Activated T-helper 1 cell treated with anti-CD3 and anti-CD28 coated beads, Interleukin-12 subunit alpha, Interleukin-12 subunit beta, Interleukin-2, Interleukin-4 antibody, amounts not matched to agents 30 ng/mL and 10 ng/mL and 1 ng/mL, durations not matched to agents 14 hours and 24 hours and 36 hours (primary cell): ENCODE measurements at regions not wholly inside any gene's neighbourhood (a gene's known extent, or its start where the extent isn't known, plus 50 kb on each side); places are given as distances from the start of the nearest gene placed in this dataset.

Experiments used
- DNase-seq: peaks from one replicate; pipeline ENCODE4 v3.0.0; 2021; ENCODE audit warnings: low spot score
- H3K27ac Mint-ChIP-seq: one replicate; pipeline ENCODE4 v1.8.0; 2021; ENCODE audit warnings: mild to moderate bottlenecking, mixed read lengths
- H3K27me3 Mint-ChIP-seq: one replicate; pipeline ENCODE4 v1.8.0; 2022; ENCODE audit warnings: mild to moderate bottlenecking, moderate library complexity, mixed read lengths; ENCODE audit not compliant: insufficient read depth
- H3K36me3 Mint-ChIP-seq: one replicate; pipeline ENCODE4 v1.8.0; 2021; ENCODE audit warnings: low read depth, mixed read lengths
- H3K4me1 Mint-ChIP-seq: one replicate; pipeline ENCODE4 v1.8.0; 2021; ENCODE audit warnings: low read depth, mixed read lengths
- H3K4me3 Mint-ChIP-seq: one replicate; pipeline ENCODE4 v1.8.0; 2021; ENCODE audit warnings: mild to moderate bottlenecking, moderate library complexity, mixed read lengths
- H3K9me3 Mint-ChIP-seq: one replicate; pipeline ENCODE4 v1.8.0; 2021; ENCODE audit warnings: mixed read lengths
- intact Hi-C: fragments of 100-400 bp; cut with micrococcal nuclease; formaldehyde crosslinking; loops from one replicate; pipeline ENCODE4 v1.15.1; 2024

GRCh38 chr2:45276914-45277313 is 267.7 kb upstream of the SIX2 start:
- no peak for DNase-seq
- intact Hi-C loops = no loop called here
- H3K9me3 Mint-ChIP-seq = no peaks in the 10 kb centered on the region
- H3K36me3 Mint-ChIP-seq = no peaks in the 10 kb centered on the region
- H3K4me3 Mint-ChIP-seq = no peak overlapping the region
- no peak overlapping the region for H3K27ac Mint-ChIP-seq
- H3K4me1 Mint-ChIP-seq = peaks cover 4% of the 10 kb centered on the region
- peaks cover 13% of the 10 kb centered on the region for H3K27me3 Mint-ChIP-seq

GRCh38 chr2:45275806-45276205 is 266.6 kb upstream of the SIX2 start:
- DNase-seq = no peak
- H3K36me3 Mint-ChIP-seq = no peaks in the 10 kb centered on the region
- H3K9me3 Mint-ChIP-seq = no peaks in the 10 kb centered on the region
- peaks cover 4% of the 10 kb centered on the region for H3K4me1 Mint-ChIP-seq
- H3K27me3 Mint-ChIP-seq = peaks cover 14% of the 10 kb centered on the region
- H3K27ac Mint-ChIP-seq = no peak overlapping the region
- intact Hi-C loops = no loop called here
- H3K4me3 Mint-ChIP-seq = no peak overlapping the region

- peaks cover 17% of the 10 kb centered on the region for H3K27me3 Mint-ChIP-seq
- H3K27ac Mint-ChIP-seq = no peak overlapping the region
- H3K4me3 Mint-ChIP-seq = no peak overlapping the region
- H3K4me1 Mint-ChIP-seq = peaks cover 4% of the 10 kb centered on the region
- intact Hi-C loops = no loop called here
- no peaks in the 10 kb centered on the region for H3K9me3 Mint-ChIP-seq
- H3K36me3 Mint-ChIP-seq = no peaks in the 10 kb centered on the region
- no peak for DNase-seq
These were observed 266.1 kb upstream of the SIX2 start for GRCh38 chr2:45275242-45275805.

GRCh38 chr2:45274250-45274926 is 265.1 kb upstream of the SIX2 start:
- DNase-seq = no peak
- Mint-ChIP-seq H3K27ac (no peak overlapping the region), H3K27me3 (peaks cover 20% of the 10 kb centered on the region), H3K4me1 (peaks cover 4% of the 10 kb centered on the region), H3K4me3 (no peak overlapping the region), H3K36me3 (no peaks in the 10 kb centered on the region), H3K9me3 (no peaks in the 10 kb centered on the region)
- intact Hi-C loops = no loop called here

GRCh38 chr2:45273412-45274249 is 264.4 kb upstream of the SIX2 start:
- H3K4me3 Mint-ChIP-seq = no peak overlapping the region
- no peak overlapping the region for H3K27ac Mint-ChIP-seq
- DNase-seq = no peak
- H3K4me1 Mint-ChIP-seq = peaks cover 4% of the 10 kb centered on the region
- intact Hi-C loops = no loop called here
- peaks cover 15% of the 10 kb centered on the region for H3K27me3 Mint-ChIP-seq
- no peaks in the 10 kb centered on the region for H3K36me3 Mint-ChIP-seq
- H3K9me3 Mint-ChIP-seq = no peaks in the 10 kb centered on the region

- peaks cover 12% of the 10 kb centered on the region for H3K27me3 Mint-ChIP-seq
- H3K4me1 Mint-ChIP-seq = peaks cover 4% of the 10 kb centered on the region
- H3K27ac Mint-ChIP-seq = no peak overlapping the region
- intact Hi-C loops = no loop called here
- DNase-seq = no peak
- no peak overlapping the region for H3K4me3 Mint-ChIP-seq
- H3K9me3 Mint-ChIP-seq = no peaks in the 10 kb centered on the region
- H3K36me3 Mint-ChIP-seq = no peaks in the 10 kb centered on the region
These were observed 263.5 kb upstream of the SIX2 start for GRCh38 chr2:45272549-45273265.

- intact Hi-C loops = no loop called here
- Mint-ChIP-seq H3K9me3 (no peaks in the 10 kb centered on the region), H3K4me3 (no peak overlapping the region), H3K27me3 (peaks cover 9% of the 10 kb centered on the region), H3K27ac (no peak overlapping the region), H3K36me3 (no peaks in the 10 kb centered on the region), H3K4me1 (peaks cover 4% of the 10 kb centered on the region)
- DNase-seq = no peak
These were observed 260.0 kb upstream of the SIX2 start for GRCh38 chr2:45269149-45269793.

- H3K27me3 Mint-ChIP-seq = peaks cover 13% of the 10 kb centered on the region
- no peaks in the 10 kb centered on the region for H3K36me3 Mint-ChIP-seq
- no peak for DNase-seq
- H3K27ac Mint-ChIP-seq = no peak overlapping the region
- no peak overlapping the region for H3K4me3 Mint-ChIP-seq
- H3K9me3 Mint-ChIP-seq = no peaks in the 10 kb centered on the region
- intact Hi-C loops = no loop called here
- peaks cover 4% of the 10 kb centered on the region for H3K4me1 Mint-ChIP-seq
These were observed 259.4 kb upstream of the SIX2 start for GRCh38 chr2:45268631-45269030.

- H3K36me3 Mint-ChIP-seq = no peaks in the 10 kb centered on the region
- no peak for DNase-seq
These were observed 258.0 kb upstream of the SIX2 start for GRCh38 chr2:45267062-45267792.

GRCh38 chr2:45265336-45265735 is 256.1 kb upstream of the SIX2 start:
- intact Hi-C loops = no loop called here
- Mint-ChIP-seq H3K9me3 (no peaks in the 10 kb centered on the region), H3K4me1 (no peaks in the 10 kb centered on the region)

More at GRCh38 chr2:45267062-45267792, 258.0 kb upstream of the SIX2 start:
- intact Hi-C loops = no loop called here
- H3K27me3 Mint-ChIP-seq = peaks cover 21% of the 10 kb centered on the region
- no peak overlapping the region for H3K4me3 Mint-ChIP-seq
- no peaks in the 10 kb centered on the region for H3K9me3 Mint-ChIP-seq
- H3K4me1 Mint-ChIP-seq = no peaks in the 10 kb centered on the region
- H3K27ac Mint-ChIP-seq = no peak overlapping the region

GRCh38 chr2:45264227-45265225 is 255.3 kb upstream of the SIX2 start:
- Mint-ChIP-seq H3K9me3 (no peaks in the 10 kb centered on the region), H3K4me1 (no peaks in the 10 kb centered on the region), H3K4me3 (no peak overlapping the region), H3K27ac (no peak overlapping the region), H3K27me3 (peaks cover 14% of the 10 kb centered on the region), H3K36me3 (no peaks in the 10 kb centered on the region)
- intact Hi-C loops = no loop called here
- no peak for DNase-seq

More at GRCh38 chr2:45265336-45265735, 256.1 kb upstream of the SIX2 start:
- Mint-ChIP-seq H3K27me3 (peaks cover 17% of the 10 kb centered on the region), H3K4me3 (no peak overlapping the region), H3K27ac (no peak overlapping the region), H3K36me3 (no peaks in the 10 kb centered on the region)
- no peak for DNase-seq
